Cardiac muscle cell (in vitro differentiated cells and primary cell): ENCODE measurements at regions not wholly inside any gene's neighbourhood (a gene's known extent, or its start where the extent isn't known, plus 50 kb on each side); places are given as distances from the start of the nearest gene placed in this dataset.

Experiments
- DNase-seq, 2 donors: peaks; one replicate each; pipeline versions ENCODE4 v3.0.0 to v3.0.0-alpha.2; 2010 to 2017; ENCODE audit warnings: low read depth in 1 of 2, low spot score in 1 of 2
- H3K27ac ChIP-seq: fragments of 200-600 bp; sonication (generic); 2 replicates; pipeline ENCODE4 v1.5.1; 2016
- H3K27me3 ChIP-seq: fragments of 200-600 bp; sonication (generic); 2 replicates; pipeline ENCODE4 v1.6.0; 2016; ENCODE audit warnings: control low read depth
- H3K36me3 ChIP-seq: fragments of 200-600 bp; sonication (generic); 2 replicates; pipeline ENCODE4 v1.5.1; 2016; ENCODE audit warnings: control low read depth
- H3K4me1 ChIP-seq: fragments of 200-600 bp; sonication (generic); 2 replicates; pipeline ENCODE4 v1.8.1; 2017; ENCODE audit warnings: low read depth, mild to moderate bottlenecking, mixed run types
- H3K4me3 ChIP-seq: fragments of 200-600 bp; sonication (generic); 2 replicates; pipeline ENCODE4 v1.5.1; 2016; ENCODE audit warnings: mild to moderate bottlenecking
- H3K9me3 ChIP-seq: fragments of 200-600 bp; sonication (generic); 2 replicates; pipeline ENCODE4 v1.5.1; 2017; ENCODE audit warnings: low read depth, mild to moderate bottlenecking, control low read depth
- TF ChIP-seq, protein P1 (sequence below): IDR thresholded peaks from 2 replicates; pipeline ENCODE4 v1.5.1; 2012; ENCODE audit warnings: low read depth, mild to moderate bottlenecking, low read length

DNA sequence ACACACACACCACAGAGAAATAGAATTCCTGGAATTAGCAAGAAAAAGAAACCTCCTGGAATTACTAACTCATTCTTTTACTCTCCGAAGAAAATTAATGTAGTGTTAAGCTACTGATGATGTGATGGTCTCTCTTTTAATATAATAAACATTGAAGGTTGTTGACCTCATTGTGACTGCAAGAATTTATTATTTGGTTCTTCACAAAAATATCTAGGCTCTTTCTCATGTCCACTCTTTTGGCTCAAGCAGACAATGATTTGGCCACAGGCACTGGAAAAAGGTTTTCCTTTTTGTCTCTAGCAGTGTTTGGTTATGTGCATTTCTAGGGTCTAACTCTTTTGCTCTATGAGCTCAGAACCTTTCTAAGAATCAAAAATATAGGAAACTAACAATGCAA, 811.9 kb downstream of the TENT5A start:
- H3K4me1 ChIP-seq, result no peaks in the 10 kb centered on the region
- H3K27me3 ChIP-seq, result no peaks in the 10 kb centered on the region
- no peak for DNase-seq
- no peak overlapping the region for H3K27ac ChIP-seq
- no peak overlapping the region for H3K4me3 ChIP-seq
- H3K36me3 ChIP-seq, result no peaks in the 10 kb centered on the region
- no peaks in the 10 kb centered on the region for H3K9me3 ChIP-seq
- TF ChIP-seq, protein P1, sequence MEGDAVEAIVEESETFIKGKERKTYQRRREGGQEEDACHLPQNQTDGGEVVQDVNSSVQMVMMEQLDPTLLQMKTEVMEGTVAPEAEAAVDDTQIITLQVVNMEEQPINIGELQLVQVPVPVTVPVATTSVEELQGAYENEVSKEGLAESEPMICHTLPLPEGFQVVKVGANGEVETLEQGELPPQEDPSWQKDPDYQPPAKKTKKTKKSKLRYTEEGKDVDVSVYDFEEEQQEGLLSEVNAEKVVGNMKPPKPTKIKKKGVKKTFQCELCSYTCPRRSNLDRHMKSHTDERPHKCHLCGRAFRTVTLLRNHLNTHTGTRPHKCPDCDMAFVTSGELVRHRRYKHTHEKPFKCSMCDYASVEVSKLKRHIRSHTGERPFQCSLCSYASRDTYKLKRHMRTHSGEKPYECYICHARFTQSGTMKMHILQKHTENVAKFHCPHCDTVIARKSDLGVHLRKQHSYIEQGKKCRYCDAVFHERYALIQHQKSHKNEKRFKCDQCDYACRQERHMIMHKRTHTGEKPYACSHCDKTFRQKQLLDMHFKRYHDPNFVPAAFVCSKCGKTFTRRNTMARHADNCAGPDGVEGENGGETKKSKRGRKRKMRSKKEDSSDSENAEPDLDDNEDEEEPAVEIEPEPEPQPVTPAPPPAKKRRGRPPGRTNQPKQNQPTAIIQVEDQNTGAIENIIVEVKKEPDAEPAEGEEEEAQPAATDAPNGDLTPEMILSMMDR, result no peak

DNA sequence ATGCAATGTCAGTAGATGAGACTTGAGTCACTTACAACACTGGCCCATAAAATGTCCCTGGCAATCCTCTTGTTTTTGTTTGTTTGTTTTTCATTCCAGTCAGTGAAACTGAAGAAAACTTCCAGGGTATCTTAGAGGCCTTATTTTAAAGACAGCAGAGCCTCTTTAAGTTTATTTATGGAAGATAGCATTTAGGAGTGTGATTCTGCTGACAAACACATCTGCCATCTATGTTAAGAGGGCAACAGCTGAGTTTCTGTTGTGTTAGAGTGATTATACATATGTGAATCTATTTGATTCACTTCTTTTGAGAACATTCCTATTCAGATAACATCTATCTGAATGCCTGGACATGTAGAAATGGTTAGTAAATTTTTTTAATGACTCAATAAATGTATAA, 812.6 kb downstream of the TENT5A start:
- H3K27ac ChIP-seq, result no peak overlapping the region
- TF ChIP-seq, protein P1, result no peak

DNA sequence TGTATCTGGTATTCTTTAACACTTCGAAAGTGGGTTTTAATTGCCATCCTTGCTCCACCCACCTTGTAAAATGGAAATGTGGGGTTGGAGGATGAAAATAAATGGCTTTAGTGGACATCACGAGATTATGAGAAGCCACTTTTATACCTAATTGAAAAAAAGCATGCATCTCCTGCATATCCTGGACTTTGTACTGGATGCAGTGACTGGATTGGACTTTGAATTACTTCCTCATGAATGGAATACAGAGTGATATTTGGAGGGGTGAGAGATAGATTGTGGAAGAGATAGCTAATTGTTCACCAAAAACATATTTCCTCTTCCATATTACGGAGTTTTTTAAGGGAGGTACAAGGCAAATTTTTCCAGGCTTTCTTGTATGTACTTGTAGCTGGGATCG, 813.0 kb downstream of the TENT5A start:
- TF ChIP-seq, protein P1, result no peak
- no peaks in the 10 kb centered on the region for H3K9me3 ChIP-seq
- H3K27me3 ChIP-seq, result no peaks in the 10 kb centered on the region
- H3K36me3 ChIP-seq, result no peaks in the 10 kb centered on the region
- no peak for DNase-seq
- H3K4me3 ChIP-seq, result no peak overlapping the region
- H3K27ac ChIP-seq, result no peak overlapping the region
- no peaks in the 10 kb centered on the region for H3K4me1 ChIP-seq

More for the DNA sequence above, 812.6 kb downstream of the TENT5A start:
- no peaks in the 10 kb centered on the region for H3K36me3 ChIP-seq
- no peaks in the 10 kb centered on the region for H3K9me3 ChIP-seq
- no peak for DNase-seq
- no peaks in the 10 kb centered on the region for H3K27me3 ChIP-seq
- no peak overlapping the region for H3K4me3 ChIP-seq
- no peaks in the 10 kb centered on the region for H3K4me1 ChIP-seq

DNA sequence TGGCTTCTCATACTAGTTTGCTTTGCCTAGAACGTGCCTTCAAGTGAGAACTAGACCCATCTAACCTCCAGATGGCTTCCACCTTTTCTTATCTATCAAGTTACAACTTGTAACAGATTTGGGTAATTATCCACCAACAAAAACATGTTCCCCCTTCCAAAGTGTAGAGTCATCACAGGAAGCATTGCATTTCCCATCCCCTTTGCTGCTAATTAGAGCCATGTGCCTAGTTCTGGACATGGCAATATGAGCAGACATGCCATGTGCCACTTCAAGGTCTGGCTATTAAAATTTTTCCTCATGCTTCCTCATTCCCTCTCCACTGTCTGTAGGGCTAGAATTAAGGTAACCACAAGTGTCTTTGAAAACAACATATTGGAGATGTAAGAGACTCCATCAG, 814.4 kb downstream of the TENT5A start:
- H3K9me3 ChIP-seq, result no peaks in the 10 kb centered on the region
- H3K4me3 ChIP-seq, result no peak overlapping the region
- TF ChIP-seq, protein P1, result no peak
- no peak for DNase-seq
- no peaks in the 10 kb centered on the region for H3K27me3 ChIP-seq
- no peaks in the 10 kb centered on the region for H3K36me3 ChIP-seq
- no peaks in the 10 kb centered on the region for H3K4me1 ChIP-seq
- H3K27ac ChIP-seq, result no peak overlapping the region

DNA sequence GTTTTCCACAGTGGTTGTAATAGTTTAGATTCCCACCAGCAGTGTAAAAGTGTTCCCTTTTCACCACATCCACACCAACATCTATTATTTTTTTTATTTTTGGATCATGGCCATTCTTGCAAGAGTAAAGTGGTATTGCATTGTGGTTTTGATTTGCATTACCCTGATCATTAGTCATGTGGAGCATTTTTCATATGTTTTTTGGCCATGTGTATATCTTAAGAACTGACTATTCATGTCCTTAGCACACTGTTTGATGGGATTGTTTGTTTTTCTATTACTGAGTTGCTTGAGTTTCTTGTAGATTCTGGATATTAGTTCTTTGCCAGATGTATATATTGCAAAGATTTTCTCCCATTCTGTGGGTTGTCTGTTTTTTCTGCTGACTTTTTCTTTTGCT, 820.1 kb downstream of the TENT5A start:
- no peaks in the 10 kb centered on the region for H3K36me3 ChIP-seq
- no peaks in the 10 kb centered on the region for H3K9me3 ChIP-seq
- H3K4me1 ChIP-seq, result no peaks in the 10 kb centered on the region
- DNase-seq, result peak in 1 of 2 donors; percentile 21
- no peak overlapping the region for H3K27ac ChIP-seq
- TF ChIP-seq, protein P1, result no peak
- H3K4me3 ChIP-seq, result no peak overlapping the region
- no peaks in the 10 kb centered on the region for H3K27me3 ChIP-seq

DNA sequence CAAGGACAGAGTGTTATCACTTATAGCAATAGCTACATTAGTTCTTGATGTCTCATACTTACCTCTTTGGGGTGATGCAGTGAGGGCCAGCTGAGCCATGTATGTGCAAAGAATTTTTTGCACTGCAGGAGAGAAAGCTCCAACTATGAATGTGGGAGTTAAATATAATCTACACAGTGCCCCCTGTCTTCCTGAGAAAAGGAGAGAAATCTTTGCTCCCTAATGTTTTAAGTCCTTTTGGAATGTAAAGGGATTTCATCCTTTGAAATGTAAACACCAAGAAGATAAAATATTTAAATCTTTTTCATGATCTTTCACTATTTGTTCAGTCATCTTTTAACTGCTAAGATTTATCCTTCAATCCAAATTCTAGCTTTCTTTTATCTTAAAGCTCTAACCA, 822.1 kb downstream of the TENT5A start:
- no peak overlapping the region for H3K27ac ChIP-seq
- H3K4me3 ChIP-seq, result no peak overlapping the region
- H3K27me3 ChIP-seq, result no peaks in the 10 kb centered on the region
- TF ChIP-seq, protein P1, result no peak
- H3K9me3 ChIP-seq, result no peaks in the 10 kb centered on the region
- no peaks in the 10 kb centered on the region for H3K36me3 ChIP-seq
- DNase-seq, result no peak
- no peaks in the 10 kb centered on the region for H3K4me1 ChIP-seq
